ENCODE measurements at regions not wholly inside any gene's neighbourhood (a gene's known extent, or its start where the extent isn't known, plus 50 kb on each side); places are given as distances from the start of the nearest gene placed in this dataset.

GRCh38 chr14:83826838-83827237 lies 1703.1 kb upstream of the FLRT2 start:
- Histone ChIP-seq H3K79me2 (ENCODE audit: insufficient read depth, low read length) (no peaks in the 10 kb centered on the region), H4K20me1 (ENCODE audit: insufficient read depth, low read length) (no peaks in the 10 kb centered on the region), H3K4me1 (ENCODE audit: insufficient read depth, low read length, severe bottlenecking) (no peaks in the 10 kb centered on the region), H3K9me2 (ENCODE audit: low read depth, low read length) (no peaks in the 10 kb centered on the region), H3K27me3 (ENCODE audit: insufficient read depth, low read length) (no peaks in the 10 kb centered on the region), H3K27ac (ENCODE audit: low read depth, low read length, poor library complexity, severe bottlenecking) (no peak overlapping the region), H2AFZ (ENCODE audit: low read length) (no peak overlapping the region), H3K9me3 (ENCODE audit: low read length) (no peaks in the 10 kb centered on the region), H3K4me3 (ENCODE audit: low read depth, low read length, poor library complexity, severe bottlenecking) (no peak overlapping the region), H3K4me2 (ENCODE audit: low read length) (no peak overlapping the region), H3F3A (ENCODE audit: insufficient read depth, low read length) (no peaks in the 10 kb centered on the region), H3K9ac (ENCODE audit: low read length) (no peak overlapping the region), H3K36me3 (ENCODE audit: insufficient read depth, low read length) (no peaks in the 10 kb centered on the region)
- TF ChIP-seq CTCF (IDR thresholded peaks at IDR 0.05; ENCODE audit: low read length) (no peak), EZH2 (IDR thresholded peaks at IDR 0.05; ENCODE audit: borderline replicate concordance, low read length) (no peak)

- no peaks in the 10 kb centered on the region for H3K4me1 ChIP-seq (ENCODE audit: insufficient read depth, low read length, severe bottlenecking)
- no peak overlapping the region for H3K4me3 ChIP-seq (ENCODE audit: low read depth, low read length, poor library complexity, severe bottlenecking)
- no peaks in the 10 kb centered on the region for H3F3A ChIP-seq (ENCODE audit: insufficient read depth, low read length)
- no peaks in the 10 kb centered on the region for H4K20me1 ChIP-seq (ENCODE audit: insufficient read depth, low read length)
- no peak overlapping the region for H3K9ac ChIP-seq (ENCODE audit: low read length)
- no peaks in the 10 kb centered on the region for H3K9me2 ChIP-seq (ENCODE audit: low read depth, low read length)
- no peaks in the 10 kb centered on the region for H3K27me3 ChIP-seq (ENCODE audit: insufficient read depth, low read length)
- no peak overlapping the region for H2AFZ ChIP-seq (ENCODE audit: low read length)
- no peak for TF ChIP-seq CTCF (IDR thresholded peaks at IDR 0.05; ENCODE audit: low read length)
- TF ChIP-seq EZH2 (IDR thresholded peaks at IDR 0.05; ENCODE audit: borderline replicate concordance, low read length) = no peak
- H3K79me2 ChIP-seq (ENCODE audit: insufficient read depth, low read length) = no peaks in the 10 kb centered on the region
- no peak overlapping the region for H3K27ac ChIP-seq (ENCODE audit: low read depth, low read length, poor library complexity, severe bottlenecking)
- H3K36me3 ChIP-seq (ENCODE audit: insufficient read depth, low read length) = no peaks in the 10 kb centered on the region
- no peak overlapping the region for H3K4me2 ChIP-seq (ENCODE audit: low read length)
- no peaks in the 10 kb centered on the region for H3K9me3 ChIP-seq (ENCODE audit: low read length)
Measured at GRCh38 chr14:83827383-83827782, 1702.6 kb upstream of the FLRT2 start.

GRCh38 chr14:83828406-83828805 lies 1701.5 kb upstream of the FLRT2 start:
- no peaks in the 10 kb centered on the region for H4K20me1 ChIP-seq (ENCODE audit: insufficient read depth, low read length)
- no peaks in the 10 kb centered on the region for H3K4me1 ChIP-seq (ENCODE audit: insufficient read depth, low read length, severe bottlenecking)
- H3K36me3 ChIP-seq (ENCODE audit: insufficient read depth, low read length) = no peaks in the 10 kb centered on the region
- no peaks in the 10 kb centered on the region for H3K9me2 ChIP-seq (ENCODE audit: low read depth, low read length)
- H3K9me3 ChIP-seq (ENCODE audit: low read length) = no peaks in the 10 kb centered on the region
- H3K79me2 ChIP-seq (ENCODE audit: insufficient read depth, low read length) = no peaks in the 10 kb centered on the region
- TF ChIP-seq EZH2 (IDR thresholded peaks at IDR 0.05; ENCODE audit: borderline replicate concordance, low read length) = no peak
- TF ChIP-seq CTCF (IDR thresholded peaks at IDR 0.05; ENCODE audit: low read length) = no peak
- no peaks in the 10 kb centered on the region for H3F3A ChIP-seq (ENCODE audit: insufficient read depth, low read length)
- H3K4me2 ChIP-seq (ENCODE audit: low read length) = no peak overlapping the region
- H3K4me3 ChIP-seq (ENCODE audit: low read depth, low read length, poor library complexity, severe bottlenecking) = no peak overlapping the region
- no peaks in the 10 kb centered on the region for H3K27me3 ChIP-seq (ENCODE audit: insufficient read depth, low read length)
- H3K27ac ChIP-seq (ENCODE audit: low read depth, low read length, poor library complexity, severe bottlenecking) = no peak overlapping the region
- no peak overlapping the region for H2AFZ ChIP-seq (ENCODE audit: low read length)
- H3K9ac ChIP-seq (ENCODE audit: low read length) = no peak overlapping the region
